ENCODE measurements at regions not wholly inside any gene's neighbourhood (a gene's known extent, or its start where the extent isn't known, plus 50 kb on each side); places are given as distances from the start of the nearest gene placed in this dataset.

- TF ChIP-seq ZNF266 (tag by site-specific recombination; IDR thresholded peaks at IDR 0.05; ENCODE audit: low read depth) = no peak
- no peak for TF ChIP-seq CTCF (tag by site-specific recombination; IDR thresholded peaks at IDR 0.05)
- no peak for TF ChIP-seq ZNF670 (tag by site-specific recombination; IDR thresholded peaks at IDR 0.05; ENCODE audit: low read depth)
- no peak for TF ChIP-seq REST (tag by site-specific recombination; IDR thresholded peaks at IDR 0.05)
- no peak for TF ChIP-seq SCRT1 (tag by site-specific recombination; IDR thresholded peaks at IDR 0.05; ENCODE audit: borderline replicate concordance)
- TF ChIP-seq SETDB1 (IDR thresholded peaks at IDR 0.05; ENCODE audit: insufficient read length, low read length) = no peak
- no peak for TF ChIP-seq ZNF114 (tag by site-specific recombination; IDR thresholded peaks at IDR 0.05)
- no peak for TF ChIP-seq ZNF274 (IDR thresholded peaks at IDR 0.05; ENCODE audit: low read length)
- TF ChIP-seq ZNF274 (tag by site-specific recombination; IDR thresholded peaks at IDR 0.05; ENCODE audit: borderline replicate concordance) = no peak
- TF ChIP-seq IKZF3 (tag by site-specific recombination; IDR thresholded peaks at IDR 0.05) = no peak
- TF ChIP-seq ATF2 (tag by site-specific recombination; IDR thresholded peaks at IDR 0.05; ENCODE audit: low read depth) = no peak
- TF ChIP-seq ZNF658 (tag by site-specific recombination; IDR thresholded peaks at IDR 0.05) = no peak
- TF ChIP-seq ZBTB26 (tag by site-specific recombination; optimal IDR thresholded peaks at IDR 0.05) = no peak
- no peak for TF ChIP-seq ZNF624 (tag by site-specific recombination; IDR thresholded peaks at IDR 0.05)
- no peak for TF ChIP-seq YY1 (tag by site-specific recombination; IDR thresholded peaks at IDR 0.05)
Measured at GRCh38 chr13:73873940-73874830, 260.0 kb downstream of the KLF12 start.

Data from HEK293 (cell line).